ENCODE measurements at regions not wholly inside any gene's neighbourhood (a gene's known extent, or its start where the extent isn't known, plus 50 kb on each side); places are given as distances from the start of the nearest gene placed in this dataset.

DNA sequence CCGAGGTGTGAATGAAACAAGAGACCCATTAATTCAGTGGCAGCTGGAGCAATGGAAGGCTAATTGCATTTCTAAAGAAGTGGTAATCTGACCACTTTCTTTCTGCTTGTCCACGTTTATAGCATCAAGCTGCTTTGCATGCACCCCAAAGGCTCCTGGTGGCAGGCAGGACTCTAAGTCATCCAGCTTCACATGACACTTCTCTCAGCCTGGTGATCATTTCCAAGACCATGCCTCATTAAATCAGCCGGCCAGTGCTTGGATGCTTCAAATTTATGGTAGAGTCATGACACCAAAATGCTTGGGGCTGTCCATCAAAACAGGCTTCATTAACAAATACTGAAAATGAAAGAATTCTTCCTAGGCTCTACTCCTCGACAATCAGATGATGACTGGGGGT, 614.9 kb downstream of the DOK5 start:
- TF ChIP-seq TAF1 (IDR thresholded peaks at IDR 0.05; ENCODE audit: low read depth) (no peak), REST (IDR thresholded peaks at IDR 0.05; ENCODE audit: low read depth) (no peak), TCF12 (IDR thresholded peaks at IDR 0.05; ENCODE audit: low read depth) (no peak), CREB1 (IDR thresholded peaks at IDR 0.05; ENCODE audit: low read depth) (no peak), EGR1 (IDR thresholded peaks at IDR 0.05) (no peak), RAD21 (IDR thresholded peaks at IDR 0.05; ENCODE audit: low read depth) (no peak), ZBTB7A (IDR thresholded peaks at IDR 0.05; ENCODE audit: low read depth) (no peak), FOXM1 (IDR thresholded peaks at IDR 0.05; ENCODE audit: borderline replicate concordance, low read depth) (no peak), NFIC (IDR thresholded peaks at IDR 0.05) (no peak), YY1 (IDR thresholded peaks at IDR 0.05; ENCODE audit: low read depth) (no peak), CEBPB (IDR thresholded peaks at IDR 0.05) (no peak), EP300 (IDR thresholded peaks at IDR 0.05; ENCODE audit: borderline replicate concordance) (no peak), TEAD4 (IDR thresholded peaks at IDR 0.05) (no peak)
- TF ChIP-seq, protein P1, sequence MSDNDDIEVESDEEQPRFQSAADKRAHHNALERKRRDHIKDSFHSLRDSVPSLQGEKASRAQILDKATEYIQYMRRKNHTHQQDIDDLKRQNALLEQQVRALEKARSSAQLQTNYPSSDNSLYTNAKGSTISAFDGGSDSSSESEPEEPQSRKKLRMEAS (IDR thresholded peaks at IDR 0.05), result no peak
- TF ChIP-seq, protein P2, sequence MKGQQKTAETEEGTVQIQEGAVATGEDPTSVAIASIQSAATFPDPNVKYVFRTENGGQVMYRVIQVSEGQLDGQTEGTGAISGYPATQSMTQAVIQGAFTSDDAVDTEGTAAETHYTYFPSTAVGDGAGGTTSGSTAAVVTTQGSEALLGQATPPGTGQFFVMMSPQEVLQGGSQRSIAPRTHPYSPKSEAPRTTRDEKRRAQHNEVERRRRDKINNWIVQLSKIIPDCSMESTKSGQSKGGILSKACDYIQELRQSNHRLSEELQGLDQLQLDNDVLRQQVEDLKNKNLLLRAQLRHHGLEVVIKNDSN (IDR thresholded peaks at IDR 0.05), result no peak

DNA sequence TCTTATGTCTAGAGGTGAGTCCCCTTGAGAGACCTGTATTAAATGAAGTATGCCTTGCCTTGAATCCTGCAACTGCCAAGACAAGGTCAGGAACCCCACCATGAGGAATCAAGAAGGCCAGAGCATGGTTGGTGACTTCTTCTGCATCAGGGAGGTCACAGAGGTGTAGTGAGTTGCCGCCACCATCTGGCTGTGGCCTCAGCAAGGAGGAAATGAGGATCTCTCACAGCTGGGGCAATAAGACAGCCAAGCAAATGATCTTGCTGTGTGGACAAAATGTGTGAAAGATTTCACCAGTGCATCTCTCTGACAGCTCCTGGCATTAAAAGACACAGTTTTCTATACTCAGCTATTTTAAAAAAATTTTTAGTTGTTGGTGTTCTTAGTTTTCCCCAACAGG, 611.0 kb downstream of the DOK5 start:
- TF ChIP-seq TAF1 (IDR thresholded peaks at IDR 0.05; ENCODE audit: low read depth) (no peak), TEAD4 (IDR thresholded peaks at IDR 0.05) (no peak), CREB1 (IDR thresholded peaks at IDR 0.05; ENCODE audit: low read depth) (no peak), TCF12 (IDR thresholded peaks at IDR 0.05; ENCODE audit: low read depth) (no peak), EGR1 (IDR thresholded peaks at IDR 0.05) (no peak), ZBTB7A (IDR thresholded peaks at IDR 0.05; ENCODE audit: low read depth) (no peak), FOXM1 (IDR thresholded peaks at IDR 0.05; ENCODE audit: borderline replicate concordance, low read depth) (no peak), REST (IDR thresholded peaks at IDR 0.05; ENCODE audit: low read depth) (no peak), NFIC (IDR thresholded peaks at IDR 0.05) (no peak)
- TF ChIP-seq, protein P1 (IDR thresholded peaks at IDR 0.05), result no peak
- TF ChIP-seq, protein P2 (IDR thresholded peaks at IDR 0.05), result no peak

DNA sequence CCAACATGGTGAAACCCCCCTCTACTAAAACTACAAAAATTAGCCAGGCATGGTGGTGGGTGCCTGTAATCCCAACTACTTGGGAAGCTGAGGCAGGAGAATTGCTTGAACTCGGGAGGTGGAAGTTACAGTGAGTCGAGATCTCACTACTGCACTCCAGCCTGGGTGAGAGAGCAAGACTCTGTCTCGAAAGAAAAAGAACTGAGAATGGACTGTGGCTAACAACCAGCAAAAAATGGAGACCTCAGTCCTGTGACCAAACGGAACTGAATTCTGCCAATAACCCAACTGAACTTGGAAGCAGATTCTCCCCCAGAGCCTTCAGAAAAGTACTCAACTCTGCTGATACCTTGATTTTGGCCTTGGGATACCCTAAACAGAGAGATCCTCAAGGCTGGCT, 604.5 kb downstream of the DOK5 start:
- no peak for TF ChIP-seq TCF12 (IDR thresholded peaks at IDR 0.05; ENCODE audit: low read depth)
- no peak for TF ChIP-seq TAF1 (IDR thresholded peaks at IDR 0.05; ENCODE audit: low read depth)
- no peak for TF ChIP-seq TEAD4 (IDR thresholded peaks at IDR 0.05)
- no peak for TF ChIP-seq REST (IDR thresholded peaks at IDR 0.05; ENCODE audit: low read depth)
- TF ChIP-seq EP300 (IDR thresholded peaks at IDR 0.05; ENCODE audit: borderline replicate concordance), result no peak
- TF ChIP-seq CEBPB (IDR thresholded peaks at IDR 0.05), result no peak
- no peak for TF ChIP-seq ZBTB7A (IDR thresholded peaks at IDR 0.05; ENCODE audit: low read depth)
- TF ChIP-seq, protein P1 (IDR thresholded peaks at IDR 0.05), result no peak
- TF ChIP-seq CREB1 (IDR thresholded peaks at IDR 0.05; ENCODE audit: low read depth), result no peak
- TF ChIP-seq, protein P2 (IDR thresholded peaks at IDR 0.05), result no peak
- no peak for TF ChIP-seq EGR1 (IDR thresholded peaks at IDR 0.05)
- TF ChIP-seq NFIC (IDR thresholded peaks at IDR 0.05), result no peak
- TF ChIP-seq RAD21 (IDR thresholded peaks at IDR 0.05; ENCODE audit: low read depth), result no peak
- no peak for TF ChIP-seq YY1 (IDR thresholded peaks at IDR 0.05; ENCODE audit: low read depth)
- TF ChIP-seq FOXM1 (IDR thresholded peaks at IDR 0.05; ENCODE audit: borderline replicate concordance, low read depth), result no peak

- TF ChIP-seq FOXM1 (IDR thresholded peaks at IDR 0.05; ENCODE audit: borderline replicate concordance, low read depth) (no peak), REST (IDR thresholded peaks at IDR 0.05; ENCODE audit: low read depth) (no peak), YY1 (IDR thresholded peaks at IDR 0.05; ENCODE audit: low read depth) (no peak), RAD21 (IDR thresholded peaks at IDR 0.05; ENCODE audit: low read depth) (no peak), TEAD4 (IDR thresholded peaks at IDR 0.05) (no peak), EGR1 (IDR thresholded peaks at IDR 0.05) (no peak), NFIC (IDR thresholded peaks at IDR 0.05) (no peak), TAF1 (IDR thresholded peaks at IDR 0.05; ENCODE audit: low read depth) (no peak), EP300 (IDR thresholded peaks at IDR 0.05; ENCODE audit: borderline replicate concordance) (no peak), CEBPB (IDR thresholded peaks at IDR 0.05) (no peak), TCF12 (IDR thresholded peaks at IDR 0.05; ENCODE audit: low read depth) (no peak), CREB1 (IDR thresholded peaks at IDR 0.05; ENCODE audit: low read depth) (no peak), ZBTB7A (IDR thresholded peaks at IDR 0.05; ENCODE audit: low read depth) (no peak)
- TF ChIP-seq, protein P2 (IDR thresholded peaks at IDR 0.05), result no peak
- TF ChIP-seq, protein P1 (IDR thresholded peaks at IDR 0.05), result no peak
Observed at GRCh38 chr20:55070001-55070400, 594.6 kb downstream of the DOK5 start.
